SU-DHL-6 (cell line): ENCODE measurements at regions not wholly inside any gene's neighbourhood (a gene's known extent, or its start where the extent isn't known, plus 50 kb on each side); places are given as distances from the start of the nearest gene placed in this dataset.

Experiments
- EZH2phosphoT487 ChIP-seq: fragments of 200-600 bp; sonication (generic), shearing (Covaris generic); conservative IDR thresholded peaks from 2 replicates; pipeline ENCODE4 v1.6.1; 2018; ENCODE audit warnings: mild to moderate bottlenecking, antibody characterized with exemption, low read length, moderate library complexity, mixed read lengths
- TF ChIP-seq, protein P1 (sequence below): fragments of 200-600 bp; sonication (generic); IDR thresholded peaks from one replicate; pipeline ENCODE4 v1.5.1; 2017; ENCODE audit warnings: antibody characterized with exemption, mild to moderate bottlenecking, low read length, moderate library complexity; ENCODE audit not compliant: insufficient read depth, poor library complexity, severe bottlenecking

DNA sequence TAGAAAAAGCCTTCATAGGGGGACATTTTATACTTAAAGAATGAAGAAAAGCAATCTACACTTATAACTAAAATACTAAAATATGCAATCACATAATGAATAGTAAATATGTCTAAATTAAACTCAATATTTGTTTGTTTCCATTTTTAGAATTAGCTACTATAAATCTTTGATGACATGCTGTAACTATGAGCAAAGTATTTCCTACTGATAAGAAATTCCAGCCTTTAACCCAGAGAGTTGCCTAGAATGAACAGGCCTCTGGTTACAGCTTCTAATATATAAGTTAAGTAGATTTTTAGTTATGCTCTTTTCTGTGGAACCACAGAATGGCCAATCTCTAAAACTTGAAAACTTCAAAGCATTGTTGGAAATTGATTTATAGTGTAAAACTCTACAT is 1465.6 kb upstream of the ZEB2 start:
- no peak for TF ChIP-seq EZH2phosphoT487
- TF ChIP-seq, protein P1, sequence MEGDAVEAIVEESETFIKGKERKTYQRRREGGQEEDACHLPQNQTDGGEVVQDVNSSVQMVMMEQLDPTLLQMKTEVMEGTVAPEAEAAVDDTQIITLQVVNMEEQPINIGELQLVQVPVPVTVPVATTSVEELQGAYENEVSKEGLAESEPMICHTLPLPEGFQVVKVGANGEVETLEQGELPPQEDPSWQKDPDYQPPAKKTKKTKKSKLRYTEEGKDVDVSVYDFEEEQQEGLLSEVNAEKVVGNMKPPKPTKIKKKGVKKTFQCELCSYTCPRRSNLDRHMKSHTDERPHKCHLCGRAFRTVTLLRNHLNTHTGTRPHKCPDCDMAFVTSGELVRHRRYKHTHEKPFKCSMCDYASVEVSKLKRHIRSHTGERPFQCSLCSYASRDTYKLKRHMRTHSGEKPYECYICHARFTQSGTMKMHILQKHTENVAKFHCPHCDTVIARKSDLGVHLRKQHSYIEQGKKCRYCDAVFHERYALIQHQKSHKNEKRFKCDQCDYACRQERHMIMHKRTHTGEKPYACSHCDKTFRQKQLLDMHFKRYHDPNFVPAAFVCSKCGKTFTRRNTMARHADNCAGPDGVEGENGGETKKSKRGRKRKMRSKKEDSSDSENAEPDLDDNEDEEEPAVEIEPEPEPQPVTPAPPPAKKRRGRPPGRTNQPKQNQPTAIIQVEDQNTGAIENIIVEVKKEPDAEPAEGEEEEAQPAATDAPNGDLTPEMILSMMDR = no peak
